MM.1S (cell line): ENCODE measurements at regions not wholly inside any gene's neighbourhood (a gene's known extent, or its start where the extent isn't known, plus 50 kb on each side); places are given as distances from the start of the nearest gene placed in this dataset.

Source experiments
- DNase-seq: peaks from one replicate; pipeline ENCODE4 v3.0.0-alpha.2; 2015
- H2AFZ ChIP-seq: fragments of 300-600 bp; sonication (generic); 2 replicates; pipeline ENCODE4 v1.6.0; 2016; ENCODE audit warnings: antibody characterized with exemption, low read length
- H3F3A ChIP-seq: fragments of 300-600 bp; sonication (generic); 2 replicates; pipeline ENCODE4 v1.6.1; 2016; ENCODE audit warnings: mild to moderate bottlenecking, antibody characterized with exemption, low read length, moderate library complexity, mixed read lengths; ENCODE audit not compliant: insufficient read depth
- H3K27ac ChIP-seq: fragments of 300-600 bp; sonication (generic); 2 replicates; pipeline ENCODE4 v1.5.1; 2016; ENCODE audit warnings: mild to moderate bottlenecking, low read length
- H3K27me3 ChIP-seq: fragments of 300-600 bp; sonication (generic); replicated peaks from 2 replicates; pipeline ENCODE4 v1.6.0; 2016; ENCODE audit warnings: low read length; ENCODE audit not compliant: insufficient read depth
- H3K36me3 ChIP-seq: fragments of 300-600 bp; sonication (generic); replicated peaks from 2 replicates; pipeline ENCODE4 v1.6.1; 2016; ENCODE audit warnings: mild to moderate bottlenecking, low read length, mixed read lengths; ENCODE audit not compliant: insufficient read depth
- H3K4me1 ChIP-seq: fragments of 300-600 bp; sonication (generic); 2 replicates; pipeline ENCODE4 v1.6.1; 2016; ENCODE audit warnings: low read length, mixed read lengths
- H3K4me2 ChIP-seq: fragments of 300-600 bp; sonication (generic); 2 replicates; pipeline ENCODE4 v1.6.0; 2016; ENCODE audit warnings: low read depth, low read length
- H3K4me3 ChIP-seq: fragments of 300-600 bp; sonication (generic); 2 replicates; pipeline ENCODE4 v1.5.1; 2016; ENCODE audit warnings: low read length, mixed read lengths
- H3K79me2 ChIP-seq: fragments of 300-600 bp; sonication (generic); 2 replicates; pipeline ENCODE4 v1.6.1; 2016; ENCODE audit warnings: mixed run types, low read length, mixed read lengths
- H3K9ac ChIP-seq: fragments of 300-600 bp; sonication (generic); 2 replicates; pipeline ENCODE4 v1.6.1; 2016; ENCODE audit warnings: low read length, mixed read lengths
- H3K9me2 ChIP-seq: fragments of 300-600 bp; sonication (generic); replicated peaks from 2 replicates; pipeline ENCODE4 v1.6.1; 2016; ENCODE audit warnings: mild to moderate bottlenecking, low read length, mixed read lengths; ENCODE audit not compliant: insufficient read depth
- H3K9me3 ChIP-seq: fragments of 300-600 bp; sonication (generic); replicated peaks from 2 replicates; pipeline ENCODE4 v1.6.1; 2016; ENCODE audit warnings: mild to moderate bottlenecking, low read length, mixed read lengths; ENCODE audit not compliant: insufficient read depth
- H4K20me1 ChIP-seq: fragments of 300-600 bp; sonication (generic); 2 replicates; pipeline ENCODE4 v1.6.1; 2016; ENCODE audit warnings: mild to moderate bottlenecking, low read length, moderate library complexity, mixed read lengths; ENCODE audit not compliant: insufficient read depth
- EZH2 ChIP-seq: fragments of 300-600 bp; sonication (generic); optimal IDR thresholded peaks from 2 replicates; pipeline ENCODE3; 2017; ENCODE audit warnings: low read depth, mild to moderate bottlenecking, antibody characterized with exemption, low read length, mixed read lengths
- EZH2phosphoT487 ChIP-seq: fragments of 300-600 bp; sonication (generic); IDR thresholded peaks from 2 replicates; pipeline ENCODE4 v1.6.1; 2018; ENCODE audit warnings: antibody characterized with exemption, low read length
- TF ChIP-seq, protein P1 (sequence below): fragments of 300-600 bp; sonication (generic); IDR thresholded peaks from 2 replicates; pipeline ENCODE4 v1.5.1; 2016; ENCODE audit warnings: antibody characterized with exemption, low read length, mixed read lengths

DNA sequence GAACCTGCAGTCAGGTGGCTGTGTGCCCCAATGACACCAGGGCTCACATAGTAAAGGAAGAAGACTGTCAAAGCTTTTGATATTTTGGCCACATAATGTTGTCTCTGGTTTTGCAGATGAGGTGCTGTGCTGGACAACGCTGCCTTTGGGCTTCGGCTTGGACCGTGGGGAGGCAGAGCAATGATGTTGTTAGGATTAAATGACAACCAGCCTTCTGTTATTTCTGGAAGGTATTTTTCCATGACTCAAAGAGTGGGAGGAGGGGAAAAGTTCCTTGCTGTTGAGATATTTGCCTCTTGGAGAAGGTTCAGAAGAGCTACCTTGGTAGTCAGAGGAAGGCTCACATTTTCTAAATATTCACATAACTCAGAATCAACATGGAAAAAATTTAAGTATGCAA is 187.3 kb upstream of the GALNT2 start:
- H3K27me3 ChIP-seq: no peaks in the 10 kb centered on the region
- DNase-seq: no peak
- no peak overlapping the region for H2AFZ ChIP-seq
- H3K4me3 ChIP-seq: no peak overlapping the region
- H3K9ac ChIP-seq: no peak overlapping the region
- H3K4me1 ChIP-seq: no peaks in the 10 kb centered on the region
- H3K36me3 ChIP-seq: no peaks in the 10 kb centered on the region
- H3K9me2 ChIP-seq: no peaks in the 10 kb centered on the region
- no peaks in the 10 kb centered on the region for H3F3A ChIP-seq
- H3K27ac ChIP-seq: no peak overlapping the region
- no peak overlapping the region for H3K4me2 ChIP-seq
- TF ChIP-seq EZH2: no peak
- TF ChIP-seq, protein P1, sequence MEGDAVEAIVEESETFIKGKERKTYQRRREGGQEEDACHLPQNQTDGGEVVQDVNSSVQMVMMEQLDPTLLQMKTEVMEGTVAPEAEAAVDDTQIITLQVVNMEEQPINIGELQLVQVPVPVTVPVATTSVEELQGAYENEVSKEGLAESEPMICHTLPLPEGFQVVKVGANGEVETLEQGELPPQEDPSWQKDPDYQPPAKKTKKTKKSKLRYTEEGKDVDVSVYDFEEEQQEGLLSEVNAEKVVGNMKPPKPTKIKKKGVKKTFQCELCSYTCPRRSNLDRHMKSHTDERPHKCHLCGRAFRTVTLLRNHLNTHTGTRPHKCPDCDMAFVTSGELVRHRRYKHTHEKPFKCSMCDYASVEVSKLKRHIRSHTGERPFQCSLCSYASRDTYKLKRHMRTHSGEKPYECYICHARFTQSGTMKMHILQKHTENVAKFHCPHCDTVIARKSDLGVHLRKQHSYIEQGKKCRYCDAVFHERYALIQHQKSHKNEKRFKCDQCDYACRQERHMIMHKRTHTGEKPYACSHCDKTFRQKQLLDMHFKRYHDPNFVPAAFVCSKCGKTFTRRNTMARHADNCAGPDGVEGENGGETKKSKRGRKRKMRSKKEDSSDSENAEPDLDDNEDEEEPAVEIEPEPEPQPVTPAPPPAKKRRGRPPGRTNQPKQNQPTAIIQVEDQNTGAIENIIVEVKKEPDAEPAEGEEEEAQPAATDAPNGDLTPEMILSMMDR: no peak
- TF ChIP-seq EZH2phosphoT487: no peak
- no peaks in the 10 kb centered on the region for H4K20me1 ChIP-seq
- no peaks in the 10 kb centered on the region for H3K9me3 ChIP-seq
- H3K79me2 ChIP-seq: no peaks in the 10 kb centered on the region

DNA sequence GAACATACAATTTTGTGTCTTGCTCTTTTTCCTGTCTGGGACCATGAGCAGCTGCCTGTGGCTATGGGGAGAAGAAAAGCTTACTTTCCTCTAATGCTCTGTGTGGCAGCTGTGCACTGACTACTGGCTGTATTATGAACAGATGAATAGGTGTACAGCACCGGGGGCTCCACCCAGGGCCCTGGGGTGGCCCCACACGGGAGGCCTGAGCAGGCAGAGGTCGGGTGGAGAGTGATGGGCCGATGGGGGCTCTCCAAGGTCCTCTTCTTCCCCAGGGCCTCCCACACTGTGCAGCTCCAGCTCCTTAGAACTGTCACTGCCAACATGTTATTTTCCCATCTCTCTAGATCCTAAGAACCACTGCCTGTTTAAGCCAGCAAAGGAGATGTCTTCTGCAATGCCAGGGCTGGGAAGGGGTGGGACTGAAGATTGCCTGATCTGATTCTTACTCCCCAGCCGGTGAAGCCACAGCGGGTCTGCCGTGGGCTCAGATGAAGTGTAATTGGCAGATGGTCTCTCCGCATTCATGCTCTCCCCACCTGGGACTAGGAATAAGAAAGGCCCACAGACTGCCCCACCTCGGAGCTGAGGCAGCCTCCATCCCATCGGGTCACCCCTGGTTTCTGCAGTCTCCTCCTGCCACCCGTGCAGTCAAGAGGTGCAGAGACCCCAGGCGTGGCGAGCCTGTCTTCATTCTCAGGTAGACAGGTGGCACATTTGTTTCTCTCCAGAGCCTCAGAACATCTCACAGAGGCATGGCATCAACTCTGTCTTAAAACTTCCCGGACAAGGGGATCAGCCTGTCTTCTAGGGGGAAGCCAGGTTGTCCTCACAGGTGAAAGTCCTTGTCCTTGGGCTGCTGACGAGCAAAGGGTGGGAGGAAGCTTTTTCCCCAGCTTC is 186.5 kb upstream of the GALNT2 start:
- no peak overlapping the region for H2AFZ ChIP-seq
- no peaks in the 10 kb centered on the region for H3K4me1 ChIP-seq
- no peaks in the 10 kb centered on the region for H3K9me3 ChIP-seq
- H3K36me3 ChIP-seq: no peaks in the 10 kb centered on the region
- no peak overlapping the region for H3K9ac ChIP-seq
- no peaks in the 10 kb centered on the region for H3K27me3 ChIP-seq
- DNase-seq: no peak
- no peak overlapping the region for H3K27ac ChIP-seq
- no peaks in the 10 kb centered on the region for H3K9me2 ChIP-seq
- H3F3A ChIP-seq: no peaks in the 10 kb centered on the region
- no peaks in the 10 kb centered on the region for H4K20me1 ChIP-seq
- H3K79me2 ChIP-seq: no peaks in the 10 kb centered on the region
- no peak overlapping the region for H3K4me2 ChIP-seq
- TF ChIP-seq, protein P1: no peak
- TF ChIP-seq EZH2 (no peak), EZH2phosphoT487 (no peak)
- H3K4me3 ChIP-seq: no peak overlapping the region

DNA sequence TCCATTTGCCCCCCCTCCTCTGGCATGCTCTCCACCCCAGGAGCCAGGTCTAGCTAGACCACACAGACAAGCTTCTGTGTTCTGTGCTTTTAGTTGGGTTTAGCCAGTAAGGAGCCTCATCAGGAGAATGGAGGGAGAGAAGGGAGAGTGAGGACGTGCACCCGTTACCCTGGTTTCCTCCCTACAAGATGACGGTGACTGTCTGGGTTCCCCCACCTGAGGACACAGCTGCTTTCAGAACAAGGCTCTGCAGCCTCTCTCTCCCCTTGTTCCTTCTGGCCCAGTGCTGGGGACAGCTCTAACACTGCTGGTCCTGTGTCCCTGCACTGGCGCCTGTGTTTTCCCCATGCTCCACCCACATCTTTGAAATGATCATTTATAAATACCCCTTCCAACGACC is 184.4 kb upstream of the GALNT2 start:
- H3K9ac ChIP-seq: no peak overlapping the region

More for the DNA sequence above, 184.4 kb upstream of the GALNT2 start:
- Histone ChIP-seq H4K20me1 (no peaks in the 10 kb centered on the region), H2AFZ (no peak overlapping the region), H3K27ac (no peak overlapping the region), H3K79me2 (no peaks in the 10 kb centered on the region), H3K27me3 (no peaks in the 10 kb centered on the region), H3K4me2 (no peak overlapping the region), H3K4me1 (no peaks in the 10 kb centered on the region), H3K9me3 (no peaks in the 10 kb centered on the region), H3K36me3 (no peaks in the 10 kb centered on the region), H3K4me3 (no peak overlapping the region), H3K9me2 (no peaks in the 10 kb centered on the region), H3F3A (no peaks in the 10 kb centered on the region)
- TF ChIP-seq EZH2: no peak
- TF ChIP-seq, protein P1: no peak
- TF ChIP-seq EZH2phosphoT487: no peak
- DNase-seq: no peak
